Thyroid gland (tissue), 4 donors: ENCODE measurements at regions not wholly inside any gene's neighbourhood (a gene's known extent, or its start where the extent isn't known, plus 50 kb on each side); places are given as distances from the start of the nearest gene placed in this dataset.

Experiments
- POLR2A ChIP-seq, 2 donors: fragments of 450-650 bp; IDR thresholded peaks; one replicate each; pipeline ENCODE4 v1.6.1; 2017; ENCODE audit warnings: antibody characterized with exemption in 2 of 2, mild to moderate bottlenecking in 2 of 2, moderate library complexity in 1 of 2
- TF ChIP-seq, protein P1 (sequence below), 6 experiments: fragments of 200-600 bp in 3 of 6; fragments of 450-650 bp in 3 of 6; sonication (generic) in 3 of 6; IDR thresholded peaks; one replicate each; pipeline ENCODE4 v1.5.1; 2016 to 2019; ENCODE audit warnings: antibody characterized with exemption in 6 of 6, mild to moderate bottlenecking in 2 of 6, inconsistent platforms in 1 of 6, moderate library complexity in 1 of 6

DNA sequence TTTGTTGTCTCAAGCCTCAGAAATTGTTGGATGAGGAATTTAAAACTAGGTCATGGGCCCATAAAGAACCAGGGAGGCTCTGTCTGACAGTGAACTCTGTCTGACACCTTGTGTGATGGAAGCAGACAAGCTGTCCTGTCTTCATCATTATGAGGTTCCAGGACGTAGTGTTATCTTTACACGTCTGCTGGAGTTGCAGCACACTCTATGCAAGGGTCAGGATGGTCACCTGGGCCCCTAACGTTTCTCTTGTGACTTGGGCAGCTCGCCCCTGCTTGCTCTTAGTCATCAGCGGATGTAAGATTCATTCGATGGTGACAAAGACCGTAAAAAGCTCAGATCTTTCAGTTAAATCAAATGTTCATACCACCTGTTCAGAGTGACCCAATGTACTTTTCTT is 92.0 kb upstream of the ADGRG2 start:
- TF ChIP-seq POLR2A (IDR thresholded peaks at IDR 0.05) = no peak
- TF ChIP-seq, protein P1, sequence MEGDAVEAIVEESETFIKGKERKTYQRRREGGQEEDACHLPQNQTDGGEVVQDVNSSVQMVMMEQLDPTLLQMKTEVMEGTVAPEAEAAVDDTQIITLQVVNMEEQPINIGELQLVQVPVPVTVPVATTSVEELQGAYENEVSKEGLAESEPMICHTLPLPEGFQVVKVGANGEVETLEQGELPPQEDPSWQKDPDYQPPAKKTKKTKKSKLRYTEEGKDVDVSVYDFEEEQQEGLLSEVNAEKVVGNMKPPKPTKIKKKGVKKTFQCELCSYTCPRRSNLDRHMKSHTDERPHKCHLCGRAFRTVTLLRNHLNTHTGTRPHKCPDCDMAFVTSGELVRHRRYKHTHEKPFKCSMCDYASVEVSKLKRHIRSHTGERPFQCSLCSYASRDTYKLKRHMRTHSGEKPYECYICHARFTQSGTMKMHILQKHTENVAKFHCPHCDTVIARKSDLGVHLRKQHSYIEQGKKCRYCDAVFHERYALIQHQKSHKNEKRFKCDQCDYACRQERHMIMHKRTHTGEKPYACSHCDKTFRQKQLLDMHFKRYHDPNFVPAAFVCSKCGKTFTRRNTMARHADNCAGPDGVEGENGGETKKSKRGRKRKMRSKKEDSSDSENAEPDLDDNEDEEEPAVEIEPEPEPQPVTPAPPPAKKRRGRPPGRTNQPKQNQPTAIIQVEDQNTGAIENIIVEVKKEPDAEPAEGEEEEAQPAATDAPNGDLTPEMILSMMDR (IDR thresholded peaks at IDR 0.05) = no peak
